ENCODE measurements at regions not wholly inside any gene's neighbourhood (a gene's known extent, or its start where the extent isn't known, plus 50 kb on each side); places are given as distances from the start of the nearest gene placed in this dataset.
A peak's percentile ranks its signal among the peaks of the same experiment; 100 is the strongest.
"Not testable (repeated sequence)": the region's sequence is repeated elsewhere in the genome, so short reads cannot be mapped to it uniquely, and the experiment has no call there.

- no peak for TF ChIP-seq CTCF (IDR thresholded peaks at IDR 0.05; ENCODE audit: insufficient read depth, low read depth, low read length)
- no peak overlapping the region for H3K4me3 ChIP-seq (ENCODE audit: low read depth, low read length)
- no peak for DNase-seq (ENCODE audit: low read depth)
Measured at GRCh38 chrX:102849396-102849795, 87.7 kb upstream of the RAB40AL start.

DNA sequence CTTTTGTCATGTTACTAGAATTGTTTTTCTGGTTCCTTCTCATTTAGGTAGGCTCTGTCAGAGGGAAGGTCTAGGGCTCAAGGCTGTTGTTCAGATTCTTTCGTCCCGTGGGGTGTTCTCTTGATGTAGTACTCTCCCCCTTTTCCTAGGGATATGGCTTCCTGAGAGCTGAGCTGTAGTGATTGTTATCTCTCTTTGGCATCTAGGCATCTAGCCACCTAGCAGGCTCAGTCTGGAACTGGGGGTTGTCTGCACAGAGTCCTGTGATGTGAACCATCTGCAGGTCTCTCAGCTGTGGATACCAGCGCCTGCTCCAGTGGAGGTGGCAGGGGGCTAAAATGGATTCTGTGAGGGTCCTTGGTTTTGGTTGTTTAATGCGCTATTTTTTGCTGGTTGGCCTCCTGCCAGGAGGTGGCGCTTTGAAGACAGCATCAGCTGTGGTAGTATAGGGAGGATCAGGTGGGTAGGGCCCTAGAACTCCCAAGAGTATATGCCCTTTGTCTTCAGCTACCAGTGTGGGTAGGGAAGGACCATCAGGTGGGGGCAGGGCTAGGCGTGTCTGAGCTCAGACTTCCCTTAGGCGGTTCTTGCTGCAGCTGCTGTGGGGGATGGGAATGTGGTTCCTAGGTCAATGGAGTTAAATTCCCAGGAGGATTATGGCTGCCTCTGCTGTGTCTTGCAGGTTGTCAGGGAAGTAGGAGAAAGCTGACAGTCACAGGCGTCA, 78.1 kb upstream of the RAB40AL start:
- DNase-seq (ENCODE audit: low read depth): peak; percentile 8
- H3K4me3 ChIP-seq (ENCODE audit: low read depth, low read length): not testable (repeated sequence)

DNA sequence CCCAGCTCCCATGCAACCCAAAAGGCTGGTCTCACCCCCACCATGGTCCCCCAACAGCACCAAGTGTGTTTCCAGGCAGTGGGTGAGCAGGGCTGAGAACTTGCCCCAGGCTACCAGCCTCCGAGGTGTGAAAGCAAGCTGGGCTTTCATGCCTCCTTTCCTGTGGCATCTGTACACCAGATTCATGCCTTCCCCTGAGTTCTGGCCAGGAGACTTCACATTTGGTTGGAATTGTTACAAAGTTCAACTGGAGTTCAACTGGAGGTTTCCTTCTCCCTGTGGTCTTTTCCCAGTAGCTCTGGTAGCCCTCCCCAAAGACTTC, 77.6 kb upstream of the RAB40AL start:
- no peak for TF ChIP-seq CTCF (IDR thresholded peaks at IDR 0.05; ENCODE audit: insufficient read depth, low read depth, low read length)
- no peak overlapping the region for H3K4me3 ChIP-seq (ENCODE audit: low read depth, low read length)
- no peak for DNase-seq (ENCODE audit: low read depth)

DNA sequence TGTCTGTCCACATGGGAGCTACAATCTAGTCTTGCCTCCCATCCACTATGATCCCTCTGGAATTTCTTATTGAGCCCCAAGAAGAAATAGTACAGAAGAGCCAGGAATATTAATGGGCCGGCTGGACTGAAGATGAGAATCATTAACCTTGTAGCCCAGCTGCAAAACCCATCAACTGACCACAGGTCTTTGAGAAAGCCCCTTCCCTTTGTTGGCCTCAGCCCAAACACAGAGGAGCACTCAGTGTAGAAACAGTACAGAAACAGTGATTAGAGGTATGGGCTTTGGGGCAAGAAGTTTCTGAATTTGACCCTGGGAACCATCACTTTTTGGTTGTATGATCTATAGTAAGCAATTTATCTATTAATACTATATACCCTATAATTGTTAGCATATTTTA, 76.8 kb upstream of the RAB40AL start:
- TF ChIP-seq CTCF (IDR thresholded peaks at IDR 0.05; ENCODE audit: insufficient read depth, low read depth, low read length): no peak
- no peak overlapping the region for H3K4me3 ChIP-seq (ENCODE audit: low read depth, low read length)
- DNase-seq (ENCODE audit: low read depth): no peak

DNA sequence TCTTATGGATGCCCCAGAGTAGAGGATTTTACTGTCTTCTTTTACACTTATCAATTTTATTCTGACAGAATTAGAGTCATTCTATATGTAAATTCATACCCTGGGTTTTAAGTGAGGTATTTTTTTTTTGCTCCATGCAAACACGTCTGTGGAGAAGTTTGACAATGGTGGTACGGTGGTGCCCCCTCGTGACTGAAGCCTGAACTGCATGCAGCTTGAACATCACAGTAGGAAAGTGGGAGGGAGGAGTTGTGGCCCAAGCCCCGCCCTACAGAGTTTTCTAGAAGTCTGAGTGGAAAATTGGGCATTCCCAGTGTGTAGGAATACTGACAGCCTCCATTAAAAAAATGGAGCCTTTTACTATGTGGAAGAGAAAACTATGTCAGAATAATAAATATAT, 73.3 kb upstream of the RAB40AL start:
- peak; percentile 78 for DNase-seq (ENCODE audit: low read depth)
- no peak overlapping the region for H3K4me3 ChIP-seq (ENCODE audit: low read depth, low read length)
- peak; percentile 87 for TF ChIP-seq CTCF (IDR thresholded peaks at IDR 0.05; ENCODE audit: insufficient read depth, low read depth, low read length)

- no peak overlapping the region for H3K4me3 ChIP-seq (ENCODE audit: low read depth, low read length)
- no peak for DNase-seq (ENCODE audit: low read depth)
- TF ChIP-seq CTCF (IDR thresholded peaks at IDR 0.05; ENCODE audit: insufficient read depth, low read depth, low read length): no peak
Measured at GRCh38 chrX:102866981-102867656, 70.0 kb upstream of the RAB40AL start.

DNA sequence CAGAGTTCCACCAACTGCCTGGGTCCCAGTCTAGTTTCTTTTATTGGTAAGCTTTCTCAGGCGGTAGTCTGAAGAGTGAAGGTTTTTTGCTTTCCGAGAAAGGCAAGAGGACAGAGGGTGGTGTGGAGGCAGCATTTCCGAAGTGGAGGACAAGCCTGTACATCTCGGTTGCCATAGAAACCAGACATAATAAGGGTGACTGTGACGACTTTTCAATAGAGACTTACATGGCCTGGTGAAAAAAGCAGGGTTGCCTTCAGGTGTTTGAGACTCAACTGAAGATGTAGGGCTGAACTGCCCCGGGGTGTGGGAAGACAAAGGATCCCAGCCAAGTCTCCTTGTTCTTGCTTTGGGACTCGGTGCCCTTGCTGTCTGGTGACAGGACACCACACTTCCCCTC, 53.6 kb upstream of the RAB40AL start:
- DNase-seq (ENCODE audit: low read depth): no peak
- no peak overlapping the region for H3K4me3 ChIP-seq (ENCODE audit: low read depth, low read length)
- TF ChIP-seq CTCF (IDR thresholded peaks at IDR 0.05; ENCODE audit: insufficient read depth, low read depth, low read length): no peak
